Sigmoid colon (tissue), 6 donors: ENCODE measurements at regions not wholly inside any gene's neighbourhood (a gene's known extent, or its start where the extent isn't known, plus 50 kb on each side); places are given as distances from the start of the nearest gene placed in this dataset.

Source experiments
- DNase-seq: peaks from one replicate; pipeline ENCODE4 v3.0.0-alpha.2; 2019
- H3K27ac ChIP-seq, 4 donors: fragments of 200-600 bp; sonication (generic); one replicate each; pipeline ENCODE4 v1.5.1; 2016 to 2019; ENCODE audit warnings: mild to moderate bottlenecking in 1 of 4
- H3K27me3 ChIP-seq, 3 donors: fragments of 200-600 bp; sonication (generic); one replicate each; pipeline ENCODE4 v1.5.1; 2019; ENCODE audit warnings: mild to moderate bottlenecking in 1 of 3
- H3K36me3 ChIP-seq, 4 donors: fragments of 200-600 bp; sonication (generic); one replicate each; pipeline ENCODE4 v1.5.1; 2016 to 2019
- H3K4me1 ChIP-seq, 4 donors: fragments of 200-600 bp; sonication (generic); one replicate each; pipeline ENCODE4 v1.5.1; 2017 to 2019
- H3K4me3 ChIP-seq, 4 donors: fragments of 200-600 bp; sonication (generic); one replicate each; pipeline ENCODE4 v1.5.1; 2017 to 2019; ENCODE audit warnings: mild to moderate bottlenecking in 2 of 4, moderate library complexity in 1 of 4
- H3K9me3 ChIP-seq, 4 donors: fragments of 200-600 bp in 3 of 4; sonication (generic) in 3 of 4; one replicate each; pipeline versions ENCODE4 v1.5.1 to v1.6.1; 2013 to 2019
- EP300 ChIP-seq, 4 donors: sonication (generic); formaldehyde crosslinking; IDR thresholded peaks; one replicate each; pipeline ENCODE4 v1.6.1; 2017; ENCODE audit warnings: antibody characterized with exemption in 4 of 4
- POLR2A ChIP-seq, 2 donors: fragments of 450-650 bp; IDR thresholded peaks; one replicate each; pipeline ENCODE4 v1.6.1; 2016; ENCODE audit warnings: antibody characterized with exemption in 2 of 2, mild to moderate bottlenecking in 2 of 2, moderate library complexity in 2 of 2
- POLR2AphosphoS5 ChIP-seq, 4 donors: sonication (generic); formaldehyde crosslinking; IDR thresholded peaks; one replicate each; pipeline ENCODE4 v1.6.1; 2017; ENCODE audit warnings: antibody characterized with exemption in 4 of 4
- WGBS, 2 donors: extraction: QIAGEN DNeasy Blood & Tissue Kit; methylation state at CpG; one replicate each; pipeline ENCODE4 v1.1.7; 2013; 5-methylcytosine and 5-hydroxymethylcytosine counted together
- intact Hi-C: fragments of 100-400 bp; cut with DNase I; formaldehyde crosslinking; loops from one replicate; pipeline ENCODE4 v1.15.1; 2023
- TF ChIP-seq, protein P1 (sequence below), 4 experiments: fragments of 450-650 bp in 3 of 4; fragments of 200-600 bp in 1 of 4; IDR thresholded peaks; one replicate each; pipeline ENCODE4 v1.5.1; 2016 to 2019; ENCODE audit warnings: antibody characterized with exemption in 4 of 4, mild to moderate bottlenecking in 3 of 4, moderate library complexity in 2 of 4
- donor health status: healthy with polysubstance abuse.
- donor health status: healthy.

DNA sequence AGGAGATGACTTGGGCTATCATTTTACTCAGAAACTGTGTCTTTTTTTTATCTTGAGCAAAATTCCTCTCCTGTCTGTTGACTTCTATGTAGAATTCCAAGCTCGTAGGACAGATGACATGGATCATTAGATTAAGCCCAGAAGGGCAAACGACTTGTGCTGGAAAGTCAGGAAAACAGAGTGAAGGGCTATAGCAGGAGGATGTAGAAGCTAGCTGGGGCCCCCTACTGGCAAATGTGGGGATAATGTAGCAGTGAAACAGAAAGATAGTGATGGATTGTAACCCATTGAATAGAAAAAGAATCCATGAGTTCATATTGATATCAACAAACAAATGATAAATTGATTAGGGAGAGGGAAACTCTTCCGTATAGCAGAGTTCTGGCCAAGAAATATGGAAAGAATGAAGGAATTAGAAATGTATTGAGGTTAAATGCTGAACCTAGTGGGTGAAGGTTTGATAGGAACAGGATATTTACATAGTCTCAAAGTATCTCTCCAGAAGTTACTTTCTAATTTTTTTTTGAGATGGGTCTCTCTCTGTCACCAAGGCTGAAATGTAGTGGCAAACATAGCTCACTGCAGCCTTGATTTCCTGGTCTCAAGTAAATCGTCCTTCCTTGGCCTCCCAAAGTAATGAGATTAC is 103.6 kb downstream of the LYZL1 start:
- 33 to 40% methylated on average over 4 of the region's 4 CpGs for WGBS, 2 donors
- Histone ChIP-seq H3K27ac (no peak overlapping the region), H3K27me3 (no peaks in the 10 kb centered on the region), H3K36me3 (no peaks in the 10 kb centered on the region), H3K4me3 (no peak overlapping the region), H3K9me3 (no peaks in the 10 kb centered on the region), H3K4me1 (no peaks in the 10 kb centered on the region)
- intact Hi-C loops = no loop called here
- DNase-seq = no peak
- TF ChIP-seq, protein P1, sequence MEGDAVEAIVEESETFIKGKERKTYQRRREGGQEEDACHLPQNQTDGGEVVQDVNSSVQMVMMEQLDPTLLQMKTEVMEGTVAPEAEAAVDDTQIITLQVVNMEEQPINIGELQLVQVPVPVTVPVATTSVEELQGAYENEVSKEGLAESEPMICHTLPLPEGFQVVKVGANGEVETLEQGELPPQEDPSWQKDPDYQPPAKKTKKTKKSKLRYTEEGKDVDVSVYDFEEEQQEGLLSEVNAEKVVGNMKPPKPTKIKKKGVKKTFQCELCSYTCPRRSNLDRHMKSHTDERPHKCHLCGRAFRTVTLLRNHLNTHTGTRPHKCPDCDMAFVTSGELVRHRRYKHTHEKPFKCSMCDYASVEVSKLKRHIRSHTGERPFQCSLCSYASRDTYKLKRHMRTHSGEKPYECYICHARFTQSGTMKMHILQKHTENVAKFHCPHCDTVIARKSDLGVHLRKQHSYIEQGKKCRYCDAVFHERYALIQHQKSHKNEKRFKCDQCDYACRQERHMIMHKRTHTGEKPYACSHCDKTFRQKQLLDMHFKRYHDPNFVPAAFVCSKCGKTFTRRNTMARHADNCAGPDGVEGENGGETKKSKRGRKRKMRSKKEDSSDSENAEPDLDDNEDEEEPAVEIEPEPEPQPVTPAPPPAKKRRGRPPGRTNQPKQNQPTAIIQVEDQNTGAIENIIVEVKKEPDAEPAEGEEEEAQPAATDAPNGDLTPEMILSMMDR (IDR thresholded peaks at IDR 0.05) = peak in 3 of 4 experiments; percentile 46 to 63 (median 62)
- TF ChIP-seq POLR2A (IDR thresholded peaks at IDR 0.05) = no peak

DNA sequence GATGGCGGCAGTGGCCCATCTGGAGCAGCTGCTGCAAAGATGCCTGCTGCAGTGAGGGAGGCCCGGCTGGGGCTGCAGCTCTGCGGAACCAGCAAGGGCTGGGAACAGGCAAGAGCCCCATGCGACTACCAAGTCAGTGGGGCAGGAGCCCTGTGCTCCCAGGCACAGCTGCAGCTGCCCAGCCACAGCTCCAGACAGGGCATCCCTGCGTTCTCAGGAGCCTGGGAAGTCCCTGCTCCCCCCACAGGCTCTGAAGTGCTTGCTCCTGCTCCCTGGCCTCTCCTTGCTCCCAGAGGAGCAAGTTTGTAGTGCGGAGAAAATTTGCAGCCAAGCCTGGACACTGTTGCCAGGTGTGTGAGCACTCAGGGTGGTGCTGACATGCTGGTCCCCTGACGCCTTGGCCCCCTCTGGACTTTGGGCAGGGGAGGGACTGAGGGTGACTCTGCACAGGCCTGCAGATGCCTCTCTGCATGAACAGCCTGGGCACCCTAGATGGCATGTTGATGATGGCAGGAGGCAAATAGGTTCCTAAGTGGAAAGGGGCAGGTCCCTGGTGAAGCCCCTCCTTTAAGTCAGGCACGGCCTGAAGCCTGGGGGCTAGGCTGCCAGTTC is 105.6 kb downstream of the LYZL1 start:
- H3K9me3 ChIP-seq = no peaks in the 10 kb centered on the region
- intact Hi-C loops = no loop called here
- H3K4me3 ChIP-seq = no peak overlapping the region
- TF ChIP-seq POLR2AphosphoS5 (IDR thresholded peaks at IDR 0.05) = no peak
- H3K36me3 ChIP-seq = no peaks in the 10 kb centered on the region
- H3K27me3 ChIP-seq = no peaks in the 10 kb centered on the region
- no peak overlapping the region for H3K27ac ChIP-seq
- DNase-seq = no peak
- 81 to 85% methylated on average over 8 of the region's 8 CpGs for WGBS, 2 donors
- H3K4me1 ChIP-seq = no peaks in the 10 kb centered on the region

DNA sequence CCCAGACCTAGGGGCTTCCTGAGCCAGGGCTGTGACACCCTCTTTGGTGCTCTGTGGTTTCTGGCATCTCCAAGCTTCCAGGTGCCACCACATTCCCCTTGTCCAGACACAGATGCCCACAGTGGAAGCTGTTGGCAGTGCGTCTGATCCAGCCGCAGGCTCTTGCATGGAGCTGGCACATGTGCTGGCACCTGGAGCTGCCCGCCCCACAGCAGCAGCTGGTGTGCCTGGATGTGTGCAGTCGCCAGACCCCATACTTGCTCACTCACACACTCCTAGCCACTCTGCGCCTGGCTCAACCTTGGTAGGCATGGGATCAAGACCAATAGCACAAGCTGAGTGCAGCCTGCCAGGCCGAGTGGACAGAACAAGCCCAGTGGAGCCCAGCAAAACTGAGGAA is 106.5 kb downstream of the LYZL1 start:
- no peak overlapping the region for H3K4me3 ChIP-seq
- intact Hi-C loops = no loop called here
- 90 to 92% methylated on average over 6 of the region's 6 CpGs for WGBS, 2 donors

DNA sequence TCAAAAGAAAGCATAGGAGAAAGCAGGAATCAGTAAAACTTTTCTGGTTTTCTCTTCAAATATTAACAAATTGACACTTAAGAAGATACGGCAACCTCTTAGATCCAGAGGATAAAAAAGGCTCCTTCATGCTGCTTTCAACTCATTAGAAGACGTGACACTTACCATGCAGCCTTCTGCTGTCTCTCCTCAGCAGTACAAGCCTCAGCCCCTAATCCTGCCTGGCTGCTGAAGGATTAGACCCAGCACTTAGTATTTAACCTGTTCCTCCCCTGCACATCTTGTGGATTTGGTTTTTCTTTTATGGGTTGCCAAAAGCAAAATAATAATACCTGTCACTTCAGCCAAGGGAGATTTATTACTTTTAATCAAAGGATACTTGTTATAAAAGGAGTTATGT is 108.4 kb downstream of the LYZL1 start:
- H3K27ac ChIP-seq = no peak overlapping the region
- H3K27me3 ChIP-seq = no peaks in the 10 kb centered on the region
- H3K4me1 ChIP-seq = no peaks in the 10 kb centered on the region
- no peaks in the 10 kb centered on the region for H3K9me3 ChIP-seq
- intact Hi-C loops = no loop called here
- DNase-seq = no peak
- WGBS, 2 donors = 48 to 58% methylated on average over 2 of the region's 2 CpGs
- no peak overlapping the region for H3K4me3 ChIP-seq
- TF ChIP-seq POLR2A (IDR thresholded peaks at IDR 0.05) (no peak), POLR2AphosphoS5 (IDR thresholded peaks at IDR 0.05) (no peak), EP300 (IDR thresholded peaks at IDR 0.05) (no peak)
- TF ChIP-seq, protein P1 (IDR thresholded peaks at IDR 0.05) = no peak
- no peaks in the 10 kb centered on the region for H3K36me3 ChIP-seq

More for the DNA sequence above, 106.5 kb downstream of the LYZL1 start:
- no peaks in the 10 kb centered on the region for H3K9me3 ChIP-seq
- H3K27me3 ChIP-seq = no peaks in the 10 kb centered on the region
- no peak for DNase-seq
- no peak overlapping the region for H3K27ac ChIP-seq
- no peaks in the 10 kb centered on the region for H3K36me3 ChIP-seq
- no peaks in the 10 kb centered on the region for H3K4me1 ChIP-seq
- TF ChIP-seq, protein P1 (IDR thresholded peaks at IDR 0.05) = no peak
- TF ChIP-seq POLR2A (IDR thresholded peaks at IDR 0.05) (no peak), POLR2AphosphoS5 (IDR thresholded peaks at IDR 0.05) (no peak), EP300 (IDR thresholded peaks at IDR 0.05) (no peak)

DNA sequence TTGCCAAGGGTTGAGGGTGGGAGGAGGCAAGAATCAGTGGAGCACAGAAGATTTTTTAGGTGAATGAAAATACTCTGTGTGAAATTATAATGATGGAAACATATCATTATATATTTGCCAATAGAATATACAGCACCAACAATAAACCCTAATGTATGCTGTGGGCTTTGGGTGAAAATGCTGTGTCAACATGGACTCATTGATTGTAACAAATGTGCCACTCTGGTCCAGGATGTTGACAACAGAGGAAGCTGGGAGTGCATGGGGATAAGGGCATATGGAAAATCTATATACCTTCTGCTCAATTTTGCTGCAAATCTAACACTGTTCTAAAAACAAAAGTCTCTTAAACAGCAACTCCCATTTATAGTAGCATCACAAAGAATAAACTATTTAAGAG is 114.3 kb downstream of the LYZL1 start:
- intact Hi-C loops = no loop called here
- H3K9me3 ChIP-seq = no peaks in the 10 kb centered on the region
- H3K4me1 ChIP-seq = no peaks in the 10 kb centered on the region
- no peak overlapping the region for H3K27ac ChIP-seq
- no peaks in the 10 kb centered on the region for H3K36me3 ChIP-seq
- no peak for TF ChIP-seq POLR2AphosphoS5 (IDR thresholded peaks at IDR 0.05)
- TF ChIP-seq, protein P1 (IDR thresholded peaks at IDR 0.05) = no peak
- no peak for TF ChIP-seq EP300 (IDR thresholded peaks at IDR 0.05)
- no peak for TF ChIP-seq POLR2A (IDR thresholded peaks at IDR 0.05)
- no peaks in the 10 kb centered on the region for H3K27me3 ChIP-seq
- no peak overlapping the region for H3K4me3 ChIP-seq
- no peak for DNase-seq
